ENCODE measurements at regions not wholly inside any gene's neighbourhood (a gene's known extent, or its start where the extent isn't known, plus 50 kb on each side); places are given as distances from the start of the nearest gene placed in this dataset.

DNA sequence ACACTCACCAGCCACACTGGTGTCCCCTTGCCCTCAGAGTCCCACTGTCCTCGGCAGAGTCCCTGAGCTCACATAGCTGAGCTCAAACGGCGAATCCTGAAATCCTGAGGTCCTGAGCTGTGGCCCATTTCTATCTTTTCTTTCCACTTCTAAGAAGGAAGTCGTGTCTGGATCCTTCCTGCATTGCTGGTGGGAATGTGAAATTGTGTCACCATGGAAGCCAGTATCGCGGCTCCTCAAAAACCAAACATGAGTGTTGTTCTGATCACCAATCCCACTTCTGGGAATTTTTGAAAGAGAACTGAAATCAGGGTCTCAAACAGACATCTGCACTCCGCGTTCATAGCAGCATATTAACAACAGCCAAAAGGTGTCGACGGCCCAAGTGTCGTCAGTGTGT lies 244.7 kb downstream of the EIPR1 start:
- no peaks in the 10 kb centered on the region for H3K36me3 ChIP-seq (replicated peaks in 1 of 2)
- H3K27ac ChIP-seq, result no peak overlapping the region
- no peaks in the 10 kb centered on the region for H3K27me3 ChIP-seq
- DNase-seq, result peak in 1 of 7 donors; percentile 24
- intact Hi-C loops (cut with DNase I), result no loop called here
- peaks cover 0 to 6% of the 10 kb centered on the region in 2 donors for H3K4me1 ChIP-seq (replicated peaks in 1 of 2)
- no peak for TF ChIP-seq POLR2A (IDR thresholded peaks at IDR 0.05)
- TF ChIP-seq, protein P1, sequence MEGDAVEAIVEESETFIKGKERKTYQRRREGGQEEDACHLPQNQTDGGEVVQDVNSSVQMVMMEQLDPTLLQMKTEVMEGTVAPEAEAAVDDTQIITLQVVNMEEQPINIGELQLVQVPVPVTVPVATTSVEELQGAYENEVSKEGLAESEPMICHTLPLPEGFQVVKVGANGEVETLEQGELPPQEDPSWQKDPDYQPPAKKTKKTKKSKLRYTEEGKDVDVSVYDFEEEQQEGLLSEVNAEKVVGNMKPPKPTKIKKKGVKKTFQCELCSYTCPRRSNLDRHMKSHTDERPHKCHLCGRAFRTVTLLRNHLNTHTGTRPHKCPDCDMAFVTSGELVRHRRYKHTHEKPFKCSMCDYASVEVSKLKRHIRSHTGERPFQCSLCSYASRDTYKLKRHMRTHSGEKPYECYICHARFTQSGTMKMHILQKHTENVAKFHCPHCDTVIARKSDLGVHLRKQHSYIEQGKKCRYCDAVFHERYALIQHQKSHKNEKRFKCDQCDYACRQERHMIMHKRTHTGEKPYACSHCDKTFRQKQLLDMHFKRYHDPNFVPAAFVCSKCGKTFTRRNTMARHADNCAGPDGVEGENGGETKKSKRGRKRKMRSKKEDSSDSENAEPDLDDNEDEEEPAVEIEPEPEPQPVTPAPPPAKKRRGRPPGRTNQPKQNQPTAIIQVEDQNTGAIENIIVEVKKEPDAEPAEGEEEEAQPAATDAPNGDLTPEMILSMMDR (IDR thresholded peaks at IDR 0.05), result no peak
- no peaks in the 10 kb centered on the region for H3K9me3 ChIP-seq (replicated peaks in 1 of 3)
- WGBS, 4 donors, result 82 to 89% (median 87%) methylated on average over 11 of the region's 11 CpGs
- no peak overlapping the region for H3K4me3 ChIP-seq

DNA sequence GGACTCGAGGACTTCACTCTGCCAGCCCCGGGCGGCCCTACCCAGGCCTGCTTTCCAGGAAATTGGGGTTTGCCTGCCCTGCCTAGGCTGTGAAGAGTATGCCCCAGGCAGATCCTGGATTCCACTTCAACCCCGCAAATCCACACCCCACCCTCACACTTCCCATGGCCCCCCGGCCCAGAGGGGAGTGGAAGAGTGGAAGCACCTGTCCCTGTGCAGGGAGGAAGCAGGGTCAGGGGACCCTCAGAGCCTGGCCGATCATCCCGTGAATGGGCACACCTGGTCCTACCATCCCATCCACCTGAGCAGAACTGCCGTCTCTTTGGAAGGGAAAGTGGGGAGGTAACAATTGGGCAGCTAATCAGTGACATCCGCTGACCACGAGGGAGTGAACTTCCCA lies 245.2 kb downstream of the EIPR1 start:
- H3K4me1 ChIP-seq (replicated peaks in 1 of 2), result peaks cover 0 to 6% of the 10 kb centered on the region in 2 donors

DNA sequence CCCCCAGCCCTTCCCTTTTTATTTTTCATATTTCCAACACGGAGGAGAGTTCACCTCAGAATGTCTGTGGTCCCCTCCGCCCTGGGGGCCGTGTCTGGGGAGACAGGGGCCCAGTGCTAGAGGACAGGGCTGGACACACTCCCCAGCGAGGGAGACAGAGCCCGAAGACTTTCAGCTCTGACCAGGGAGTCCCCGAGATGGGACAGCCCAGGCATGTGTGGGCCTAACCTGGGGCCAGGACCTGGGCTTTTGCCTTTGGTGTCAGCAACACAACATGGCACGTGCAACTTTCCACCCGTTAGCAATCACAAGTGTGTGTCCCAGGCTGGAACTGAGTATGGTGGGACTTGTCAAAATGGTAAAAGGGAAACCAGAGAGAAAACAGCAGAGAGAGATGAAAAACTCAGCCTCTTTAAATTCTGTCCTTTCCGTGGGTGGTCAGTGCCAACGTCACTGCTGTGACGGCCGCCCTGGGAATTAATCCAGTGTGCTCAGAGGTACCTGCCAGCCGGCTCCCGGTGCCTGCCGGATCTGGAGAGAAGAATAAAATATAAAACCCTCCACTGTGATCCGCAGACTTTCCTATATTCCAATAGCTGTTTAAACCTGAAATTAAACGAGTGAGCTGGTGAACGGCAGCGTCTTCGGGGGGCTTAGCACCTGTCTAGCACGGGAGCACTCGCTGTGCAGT lies 245.8 kb downstream of the EIPR1 start:
- no peaks in the 10 kb centered on the region for H3K36me3 ChIP-seq (replicated peaks in 1 of 2)
- H3K27ac ChIP-seq, result no peak overlapping the region
- intact Hi-C loops (cut with DNase I), result no loop called here
- DNase-seq, result peak in 1 of 7 donors; percentile 75
- H3K4me1 ChIP-seq (replicated peaks in 1 of 2), result peaks cover 0 to under 1% of the 10 kb centered on the region in 2 donors
- H3K4me3 ChIP-seq, result no peak overlapping the region
- WGBS, 4 donors, result 76 to 82% (median 77%) methylated on average over 17 to 22 of the region's 22 CpGs
- no peaks in the 10 kb centered on the region for H3K9me3 ChIP-seq (replicated peaks in 1 of 3)
- TF ChIP-seq POLR2A (IDR thresholded peaks at IDR 0.05), result no peak
- TF ChIP-seq, protein P1 (IDR thresholded peaks at IDR 0.05), result no peak
- H3K27me3 ChIP-seq, result no peaks in the 10 kb centered on the region

More for the DNA sequence above, 245.2 kb downstream of the EIPR1 start:
- intact Hi-C loops (cut with DNase I), result no loop called here
- 85 to 93% (median 89%) methylated on average over 7 to 10 of the region's 10 CpGs for WGBS, 4 donors
- no peak overlapping the region for H3K27ac ChIP-seq
- no peak overlapping the region for H3K4me3 ChIP-seq
- H3K27me3 ChIP-seq, result no peaks in the 10 kb centered on the region
- H3K9me3 ChIP-seq (replicated peaks in 1 of 3), result no peaks in the 10 kb centered on the region
- peak in 1 of 7 donors; percentile 43 for DNase-seq
- H3K36me3 ChIP-seq (replicated peaks in 1 of 2), result no peaks in the 10 kb centered on the region
- no peak for TF ChIP-seq POLR2A (IDR thresholded peaks at IDR 0.05)
- TF ChIP-seq, protein P1 (IDR thresholded peaks at IDR 0.05), result no peak

DNA sequence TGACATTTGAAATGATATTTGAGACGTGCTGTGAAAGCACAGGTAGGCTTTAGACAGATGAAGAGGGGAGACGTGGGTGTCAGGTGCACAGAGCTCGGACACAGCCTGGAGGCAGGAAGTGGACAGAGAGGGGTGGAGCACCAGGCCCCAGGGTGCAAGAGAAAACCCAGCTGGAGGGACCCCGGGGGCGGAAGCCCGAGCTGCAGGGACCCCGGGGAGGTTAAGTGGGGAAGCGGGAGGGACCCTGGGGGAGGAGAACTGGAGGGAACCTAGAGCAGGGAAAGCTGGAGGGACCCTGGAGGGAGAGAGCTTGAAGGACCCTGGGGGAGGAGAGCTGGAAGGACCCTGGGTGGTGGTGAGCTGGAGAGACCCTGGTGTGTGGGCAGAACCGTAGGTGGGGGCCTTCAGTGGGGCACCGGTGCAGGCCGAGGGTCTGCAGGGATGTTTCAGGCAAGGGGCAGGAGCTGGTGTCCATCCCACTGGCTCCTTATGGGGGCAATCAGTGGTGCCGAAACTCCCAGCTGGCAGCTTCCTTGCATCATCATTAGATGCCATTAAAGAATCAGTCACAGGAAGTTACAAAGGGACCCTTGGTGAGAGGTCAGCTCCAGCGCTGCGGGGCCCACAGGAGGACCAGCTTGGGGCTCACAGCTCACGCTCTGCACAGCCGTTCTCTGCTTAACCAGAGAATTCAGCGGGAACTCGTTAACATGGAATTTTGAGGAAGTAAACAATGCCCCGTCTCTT lies 246.6 kb downstream of the EIPR1 start:
- no peaks in the 10 kb centered on the region for H3K4me1 ChIP-seq (replicated peaks in 1 of 2)
- no peaks in the 10 kb centered on the region for H3K27me3 ChIP-seq
- H3K27ac ChIP-seq, result no peak overlapping the region
- H3K9me3 ChIP-seq (replicated peaks in 1 of 3), result no peaks in the 10 kb centered on the region
- no peaks in the 10 kb centered on the region for H3K36me3 ChIP-seq (replicated peaks in 1 of 2)
- 66 to 73% (median 70%) methylated on average over 17 to 19 of the region's 19 CpGs for WGBS, 4 donors
- H3K4me3 ChIP-seq, result no peak overlapping the region
- DNase-seq, result peak in 1 of 7 donors; percentile 49
- intact Hi-C loops (cut with DNase I), result no loop called here
- TF ChIP-seq, protein P1 (IDR thresholded peaks at IDR 0.05), result no peak
- TF ChIP-seq POLR2A (IDR thresholded peaks at IDR 0.05), result no peak
